ENCODE measurements at regions not wholly inside any gene's neighbourhood (a gene's known extent, or its start where the extent isn't known, plus 50 kb on each side); places are given as distances from the start of the nearest gene placed in this dataset.

GRCh38 chr1:232421143-232421796 lies 208.7 kb downstream of the SIPA1L2 start:
- no peak overlapping the region for H3K27ac ChIP-seq (ENCODE audit: insufficient read depth, low read length)
- H4K20me1 ChIP-seq (ENCODE audit: insufficient read depth, low read length): no peaks in the 10 kb centered on the region
- no peak overlapping the region for H2AK9ac ChIP-seq (replicated peaks; ENCODE audit: low read depth, low read length, poor library complexity)
- H3K79me1 ChIP-seq (ENCODE audit: low read depth in 1 of 2, low read length in 2 of 2): no peaks in the 10 kb centered on the region
- intact Hi-C loops (cut with micrococcal nuclease): no loop called here
- H3K4me1 ChIP-seq (ENCODE audit: control insufficient read depth, insufficient read depth, low read length): peaks cover 6% of the 10 kb centered on the region; the same call in 1 of the 2 replicates
- peaks cover 17% of the 10 kb centered on the region for H3K36me3 ChIP-seq (ENCODE audit: control insufficient read depth, insufficient read depth, low read length)
- H2BK15ac ChIP-seq (ENCODE audit: low read depth, low read length): no peak overlapping the region
- H2BK120ac ChIP-seq (ENCODE audit: low read depth, low read length): no peak overlapping the region
- no peaks in the 10 kb centered on the region; the same call in 1 of the 2 replicates for H3K9me1 ChIP-seq (ENCODE audit: insufficient read depth, low read length)
- H3K56ac ChIP-seq (ENCODE audit: extremely low read depth, insufficient read depth, low read length): no peak overlapping the region
- H3K9me3 ChIP-seq (ENCODE audit: control insufficient read depth, insufficient read depth, low read length): no peaks in the 10 kb centered on the region
- dilution Hi-C loops (cut with HindIII; ENCODE audit: low sequenced_read_pairs, unreplicated experiment): no loop called here
- no peaks in the 10 kb centered on the region for H3K27me3 ChIP-seq (ENCODE audit: control insufficient read depth, insufficient read depth, low read length)
- POLR2A ChIA-PET (ENCODE audit: unreplicated experiment): no interaction called here
- no TSS peak for BruUV-seq (replicated peaks)
- H3K4me2 ChIP-seq (ENCODE audit: low read depth, low read length): no peak overlapping the region
- no peak overlapping the region for H3K23ac ChIP-seq (ENCODE audit: low read depth, low read length)
- in situ Hi-C loops (cut with MboI; ENCODE audit: low sequenced_read_pairs): no loop called here
- no peak overlapping the region for H4K8ac ChIP-seq (ENCODE audit: low read depth in 2 of 2, low read length in 2 of 2)
- CTCF ChIA-PET: no interaction called here
- no peak overlapping the region for H3K4me3 ChIP-seq (ENCODE audit: insufficient read depth, low read depth, low read length)
- no peak overlapping the region for H4K91ac ChIP-seq (ENCODE audit: insufficient read depth, low read depth, low read length)
- no peak overlapping the region for H4K5ac ChIP-seq (ENCODE audit: low read depth, low read length)
- WGBS, 2 experiments (ENCODE audit: extremely low coverage in 2 of 2, insufficient read length in 1 of 2): no CpG with 5 or more reads among the region's 9 CpGs
- H3K18ac ChIP-seq (ENCODE audit: low read depth, low read length): no peak overlapping the region
- H2AK5ac ChIP-seq (ENCODE audit: low read depth, low read length): no peak overlapping the region
- H2AFZ ChIP-seq (replicated peaks; ENCODE audit: low read length, poor library complexity): no peak overlapping the region
- no peak overlapping the region for H2BK5ac ChIP-seq (ENCODE audit: low read depth, low read length, poor library complexity, severe bottlenecking)
- no peak for ATAC-seq (ENCODE audit: low read depth)
- H3K9ac ChIP-seq (ENCODE audit: low read depth, low read length): no peak overlapping the region
- no peak overlapping the region for H3K4ac ChIP-seq (ENCODE audit: low read depth, low read length)
- no peak for TF ChIP-seq CTCF (conservative IDR thresholded peaks at IDR 0.05; ENCODE audit: low read depth, low read length)
- no peak for TF ChIP-seq SMC3 (IDR thresholded peaks at IDR 0.05; ENCODE audit: low read depth, low read length)
- no peak for TF ChIP-seq ELK1 (IDR thresholded peaks at IDR 0.05; ENCODE audit: borderline replicate concordance, low read depth, low read length)
- TF ChIP-seq RCOR1 (IDR thresholded peaks at IDR 0.05; ENCODE audit: insufficient replicate concordance, low read length): no peak
- TF ChIP-seq RAD21 (IDR thresholded peaks at IDR 0.05; ENCODE audit: low read length): no peak
- no peak for TF ChIP-seq FOS (IDR thresholded peaks at IDR 0.05; ENCODE audit: low read depth, low read length)
- TF ChIP-seq MAFK (IDR thresholded peaks at IDR 0.05; ENCODE audit: low read depth, low read length): no peak
- no peak for TF ChIP-seq MXI1 (IDR thresholded peaks at IDR 0.05; ENCODE audit: borderline replicate concordance, low read depth, low read length)
- no peak for TF ChIP-seq CHD1 (IDR thresholded peaks at IDR 0.05; ENCODE audit: low read depth, low read length)
- no peak for TF ChIP-seq POLR2A (IDR thresholded peaks at IDR 0.05; ENCODE audit: low read depth, low read length)
- no peak for DNase-seq
- no peak overlapping the region for H2BK20ac ChIP-seq (ENCODE audit: low read depth, low read length)
- no peak overlapping the region for H3K14ac ChIP-seq (replicated peaks; ENCODE audit: low read depth, low read length)

Data from IMR-90 (cell line).